Cardiac muscle cell (in vitro differentiated cells and primary cell): ENCODE measurements at regions not wholly inside any gene's neighbourhood (a gene's known extent, or its start where the extent isn't known, plus 50 kb on each side); places are given as distances from the start of the nearest gene placed in this dataset.

Source experiments
- DNase-seq, 2 donors: peaks; one replicate each; pipeline versions ENCODE4 v3.0.0 to v3.0.0-alpha.2; 2010 to 2017; ENCODE audit warnings: low read depth in 1 of 2, low spot score in 1 of 2
- H3K27ac ChIP-seq: fragments of 200-600 bp; sonication (generic); 2 replicates; pipeline ENCODE4 v1.5.1; 2016
- H3K27me3 ChIP-seq: fragments of 200-600 bp; sonication (generic); 2 replicates; pipeline ENCODE4 v1.6.0; 2016; ENCODE audit warnings: control low read depth
- H3K36me3 ChIP-seq: fragments of 200-600 bp; sonication (generic); 2 replicates; pipeline ENCODE4 v1.5.1; 2016; ENCODE audit warnings: control low read depth
- H3K4me1 ChIP-seq: fragments of 200-600 bp; sonication (generic); 2 replicates; pipeline ENCODE4 v1.8.1; 2017; ENCODE audit warnings: low read depth, mild to moderate bottlenecking, mixed run types
- H3K4me3 ChIP-seq: fragments of 200-600 bp; sonication (generic); 2 replicates; pipeline ENCODE4 v1.5.1; 2016; ENCODE audit warnings: mild to moderate bottlenecking
- H3K9me3 ChIP-seq: fragments of 200-600 bp; sonication (generic); 2 replicates; pipeline ENCODE4 v1.5.1; 2017; ENCODE audit warnings: low read depth, mild to moderate bottlenecking, control low read depth
- TF ChIP-seq, protein P1 (sequence below): IDR thresholded peaks from 2 replicates; pipeline ENCODE4 v1.5.1; 2012; ENCODE audit warnings: low read depth, mild to moderate bottlenecking, low read length

DNA sequence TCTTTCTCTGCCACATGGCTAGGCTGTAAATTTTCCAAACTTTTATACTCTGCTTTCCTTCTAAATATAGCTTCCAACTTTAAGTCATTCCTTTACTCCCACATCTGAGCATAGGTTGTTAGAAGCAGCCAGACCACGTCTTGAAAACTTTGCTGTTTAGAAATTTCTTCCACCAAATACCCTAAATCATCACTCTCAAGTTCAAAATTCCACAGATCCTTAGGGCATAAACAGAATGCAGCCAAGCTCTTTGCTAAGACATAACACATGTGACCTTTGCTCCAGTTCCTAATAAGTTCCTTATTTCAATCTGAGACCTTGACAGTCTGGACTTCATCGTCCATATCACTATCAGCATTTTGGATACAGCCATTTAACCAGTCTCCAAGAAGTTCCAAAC, 749.9 kb downstream of the METTL15 start:
- TF ChIP-seq, protein P1, sequence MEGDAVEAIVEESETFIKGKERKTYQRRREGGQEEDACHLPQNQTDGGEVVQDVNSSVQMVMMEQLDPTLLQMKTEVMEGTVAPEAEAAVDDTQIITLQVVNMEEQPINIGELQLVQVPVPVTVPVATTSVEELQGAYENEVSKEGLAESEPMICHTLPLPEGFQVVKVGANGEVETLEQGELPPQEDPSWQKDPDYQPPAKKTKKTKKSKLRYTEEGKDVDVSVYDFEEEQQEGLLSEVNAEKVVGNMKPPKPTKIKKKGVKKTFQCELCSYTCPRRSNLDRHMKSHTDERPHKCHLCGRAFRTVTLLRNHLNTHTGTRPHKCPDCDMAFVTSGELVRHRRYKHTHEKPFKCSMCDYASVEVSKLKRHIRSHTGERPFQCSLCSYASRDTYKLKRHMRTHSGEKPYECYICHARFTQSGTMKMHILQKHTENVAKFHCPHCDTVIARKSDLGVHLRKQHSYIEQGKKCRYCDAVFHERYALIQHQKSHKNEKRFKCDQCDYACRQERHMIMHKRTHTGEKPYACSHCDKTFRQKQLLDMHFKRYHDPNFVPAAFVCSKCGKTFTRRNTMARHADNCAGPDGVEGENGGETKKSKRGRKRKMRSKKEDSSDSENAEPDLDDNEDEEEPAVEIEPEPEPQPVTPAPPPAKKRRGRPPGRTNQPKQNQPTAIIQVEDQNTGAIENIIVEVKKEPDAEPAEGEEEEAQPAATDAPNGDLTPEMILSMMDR = no peak
- Histone ChIP-seq H3K4me1 (no peaks in the 10 kb centered on the region), H3K4me3 (no peak overlapping the region), H3K36me3 (no peaks in the 10 kb centered on the region), H3K27ac (no peak overlapping the region), H3K9me3 (no peaks in the 10 kb centered on the region), H3K27me3 (no peaks in the 10 kb centered on the region)
- DNase-seq = no peak

DNA sequence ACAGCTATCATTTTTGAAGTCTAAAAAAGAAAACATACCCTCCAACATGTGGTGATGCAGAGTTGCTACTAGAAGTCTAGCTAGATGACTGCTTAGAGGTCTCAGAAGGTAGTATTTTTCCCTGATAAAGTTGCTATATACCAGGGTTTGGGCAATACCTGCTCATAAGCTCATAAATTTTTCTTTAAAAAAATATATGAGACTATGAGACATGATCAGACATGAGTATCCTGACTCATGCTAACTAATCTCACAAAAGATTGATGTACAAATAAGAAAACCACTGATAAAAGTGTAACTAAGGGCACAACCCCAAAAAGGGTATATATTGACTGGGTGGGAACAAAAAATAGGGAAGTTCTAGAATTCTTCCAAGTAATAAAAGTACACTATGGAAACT, 740.9 kb downstream of the METTL15 start:
- H3K36me3 ChIP-seq = no peaks in the 10 kb centered on the region
- peaks cover 7% of the 10 kb centered on the region for H3K27me3 ChIP-seq
- no peaks in the 10 kb centered on the region for H3K4me1 ChIP-seq
- no peaks in the 10 kb centered on the region for H3K9me3 ChIP-seq
- TF ChIP-seq, protein P1 = no peak
- no peak for DNase-seq
- H3K4me3 ChIP-seq = no peak overlapping the region
- H3K27ac ChIP-seq = no peak overlapping the region

DNA sequence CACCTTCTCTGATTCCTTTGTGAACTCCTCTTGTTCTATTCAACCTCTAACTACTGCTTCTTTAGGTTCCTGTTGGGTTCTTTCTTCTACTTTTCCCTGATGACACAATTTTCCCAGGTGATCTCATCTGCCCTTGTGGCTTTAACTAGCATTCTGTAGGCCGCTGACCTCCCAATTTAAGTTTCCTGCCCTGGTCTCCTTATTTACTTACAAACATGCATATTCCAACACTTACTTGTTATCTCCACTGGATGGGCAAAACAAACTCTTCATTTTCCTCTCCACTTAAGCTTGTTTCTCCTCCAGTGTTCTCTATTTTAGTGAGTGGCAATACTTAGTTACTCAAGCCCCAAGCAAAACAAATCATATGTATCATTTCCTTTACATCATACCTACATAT, 734.5 kb downstream of the METTL15 start:
- TF ChIP-seq, protein P1 = no peak
- Histone ChIP-seq H3K27ac (no peak overlapping the region), H3K9me3 (no peaks in the 10 kb centered on the region), H3K4me3 (no peak overlapping the region), H3K36me3 (no peaks in the 10 kb centered on the region), H3K27me3 (peaks cover 29% of the 10 kb centered on the region), H3K4me1 (no peaks in the 10 kb centered on the region)
- no peak for DNase-seq

DNA sequence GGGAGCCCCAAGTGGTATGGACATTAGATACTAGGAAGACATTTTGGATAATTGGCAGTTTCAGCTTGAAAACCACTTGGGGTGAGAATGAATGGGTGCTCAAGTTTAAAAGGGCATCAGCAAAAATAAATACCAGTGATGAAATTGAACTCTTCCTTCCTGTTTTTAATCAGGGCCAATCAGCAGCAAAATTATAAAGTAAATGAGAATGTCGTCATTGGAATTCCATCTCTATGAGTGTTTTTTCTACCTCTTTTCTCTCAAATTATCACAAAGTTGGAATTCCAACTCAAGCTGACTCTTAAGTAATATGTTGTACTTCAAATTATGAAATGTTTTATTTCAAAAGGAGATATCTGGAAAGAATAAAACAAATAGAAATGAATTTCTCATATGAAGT, 730.6 kb downstream of the METTL15 start:
- no peaks in the 10 kb centered on the region for H3K36me3 ChIP-seq
- no peaks in the 10 kb centered on the region for H3K9me3 ChIP-seq
- no peak overlapping the region for H3K27ac ChIP-seq
- no peak overlapping the region for H3K4me3 ChIP-seq
- H3K4me1 ChIP-seq = peaks cover 6% of the 10 kb centered on the region
- TF ChIP-seq, protein P1 = no peak
- peak in 1 of 2 donors; percentile 61 for DNase-seq
- H3K27me3 ChIP-seq = peaks cover 29% of the 10 kb centered on the region

DNA sequence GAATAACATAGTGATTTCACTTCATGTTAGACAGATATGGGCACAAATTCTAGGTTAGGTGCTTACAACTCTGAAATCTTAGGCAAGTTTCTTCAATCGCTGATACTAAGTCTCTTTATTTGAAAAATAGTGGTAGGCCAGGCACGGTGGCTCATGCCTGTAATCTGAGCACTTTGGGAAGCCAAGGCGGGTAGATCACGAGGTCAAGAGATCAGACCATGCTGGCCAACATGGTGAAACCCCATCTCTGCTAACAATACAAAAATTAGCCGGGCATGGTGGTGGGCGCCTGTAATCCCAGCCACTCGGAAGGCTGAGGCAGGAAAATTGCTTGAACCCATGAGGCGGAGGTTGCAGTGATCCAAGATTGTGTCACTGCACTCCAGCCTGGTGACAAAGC, 729.4 kb downstream of the METTL15 start:
- H3K27me3 ChIP-seq = peaks cover 29% of the 10 kb centered on the region
- no peaks in the 10 kb centered on the region for H3K9me3 ChIP-seq
- no peak for DNase-seq

More for the DNA sequence above, 729.4 kb downstream of the METTL15 start:
- Histone ChIP-seq H3K4me1 (peaks cover 6% of the 10 kb centered on the region), H3K4me3 (no peak overlapping the region), H3K36me3 (no peaks in the 10 kb centered on the region), H3K27ac (no peak overlapping the region)
- TF ChIP-seq, protein P1 = no peak
